H1 (cell line): ENCODE measurements at regions not wholly inside any gene's neighbourhood (a gene's known extent, or its start where the extent isn't known, plus 50 kb on each side); places are given as distances from the start of the nearest gene placed in this dataset.

Experiments
- ASH2L ChIP-seq: fragments of 200-600, 300-600 bp; sonication (generic); IDR thresholded peaks from one replicate; pipeline ENCODE4 v1.7.1; 2017; ENCODE audit warnings: low read length
- BRCA1 ChIP-seq: IDR thresholded peaks from 2 replicates; pipeline ENCODE4 v1.6.1; 2012; ENCODE audit warnings: low read depth, low read length, improper control_type of control experiment
- EP300 ChIP-seq, 2 experiments: IDR thresholded peaks; 1 replicate in 1 of 2; 2 replicates in 1 of 2; pipeline ENCODE4 v1.6.1; 2011 to 2012; ENCODE audit warnings: low read depth in 2 of 2, low read length in 2 of 2, mild to moderate bottlenecking in 2 of 2, borderline replicate concordance in 1 of 2, inconsistent platforms in 1 of 2, moderate library complexity in 1 of 2
- JUND ChIP-seq: IDR thresholded peaks from 2 replicates; pipeline ENCODE4 v1.6.1; 2011; ENCODE audit warnings: mild to moderate bottlenecking, improper control_type of control experiment, low read length
- POLR2AphosphoS5 ChIP-seq: IDR thresholded peaks from 2 replicates; pipeline ENCODE4 v1.6.1; 2011; ENCODE audit warnings: low read depth, low read length
- POU5F1 ChIP-seq: IDR thresholded peaks from 2 replicates; pipeline ENCODE4 v1.6.1; 2011; ENCODE audit warnings: low read depth, mild to moderate bottlenecking, low read length, moderate library complexity
- SP4 ChIP-seq: IDR thresholded peaks from 2 replicates; pipeline ENCODE4 v1.6.1; 2012; ENCODE audit warnings: low read length, inconsistent platforms
- TEAD4 ChIP-seq: IDR thresholded peaks from 2 replicates; pipeline ENCODE4 v1.6.1; 2012; ENCODE audit warnings: low read depth, low read length, inconsistent platforms, mixed read lengths
- TF ChIP-seq, protein P1 (sequence below): IDR thresholded peaks from 2 replicates; pipeline ENCODE4 v1.6.1; 2012; ENCODE audit warnings: low read length, inconsistent platforms

GRCh38 chrX:10103023-10103422 is 53.8 kb upstream of the CLCN4 start (continued):
- TF ChIP-seq, protein P1, sequence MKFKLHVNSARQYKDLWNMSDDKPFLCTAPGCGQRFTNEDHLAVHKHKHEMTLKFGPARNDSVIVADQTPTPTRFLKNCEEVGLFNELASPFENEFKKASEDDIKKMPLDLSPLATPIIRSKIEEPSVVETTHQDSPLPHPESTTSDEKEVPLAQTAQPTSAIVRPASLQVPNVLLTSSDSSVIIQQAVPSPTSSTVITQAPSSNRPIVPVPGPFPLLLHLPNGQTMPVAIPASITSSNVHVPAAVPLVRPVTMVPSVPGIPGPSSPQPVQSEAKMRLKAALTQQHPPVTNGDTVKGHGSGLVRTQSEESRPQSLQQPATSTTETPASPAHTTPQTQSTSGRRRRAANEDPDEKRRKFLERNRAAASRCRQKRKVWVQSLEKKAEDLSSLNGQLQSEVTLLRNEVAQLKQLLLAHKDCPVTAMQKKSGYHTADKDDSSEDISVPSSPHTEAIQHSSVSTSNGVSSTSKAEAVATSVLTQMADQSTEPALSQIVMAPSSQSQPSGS, result no peak
- no peak for TF ChIP-seq ASH2L
- no peak for TF ChIP-seq JUND
- TF ChIP-seq SP4, result no peak
- TF ChIP-seq EP300 (IDR thresholded peaks at IDR 0.05; ENCODE audit: borderline replicate concordance in 1 of 2, low read depth in 2 of 2, low read length in 2 of 2), result no peak
- no peak for TF ChIP-seq TEAD4
- no peak for TF ChIP-seq BRCA1
- TF ChIP-seq POLR2AphosphoS5, result no peak
- no peak for TF ChIP-seq POU5F1
